BJ (cell line): ENCODE measurements at regions not wholly inside any gene's neighbourhood (a gene's known extent, or its start where the extent isn't known, plus 50 kb on each side); places are given as distances from the start of the nearest gene placed in this dataset.

Experiments
- CTCF ChIA-PET: fragments of 350-600 bp; formaldehyde crosslinking; extraction: SDS; loops from one replicate; lab custom pipeline; 2021; ENCODE audit warnings: antibody characterized with exemption, inconsistent platforms; lab: Yijun Ruan, JAX
- POLR2A ChIA-PET: fragments of 300-600 bp; sonication (Branson Sonifier 250); formaldehyde crosslinking; extraction: SDS; loops from one replicate; lab custom pipeline; 2021; ENCODE audit warnings: antibody characterized with exemption; lab: Charles Lee
- DNase-seq: peaks from one replicate; pipeline ENCODE4 v3.0.0-alpha.2; 2011; ENCODE audit warnings: low read depth
- H3K27me3 ChIP-seq: 2 replicates; pipeline ENCODE4 v1.6.0; 2011; ENCODE audit warnings: low read length; ENCODE audit not compliant: control insufficient read depth, insufficient read depth
- H3K36me3 ChIP-seq: 2 replicates; pipeline ENCODE4 v1.5.1; 2011; ENCODE audit warnings: low read length; ENCODE audit not compliant: control insufficient read depth, insufficient read depth
- H3K4me3 ChIP-seq: 2 replicates; pipeline ENCODE4 v1.5.1; 2011; ENCODE audit warnings: low read depth, mild to moderate bottlenecking, control low read depth, low read length
- CTCF ChIP-seq: IDR thresholded peaks from 2 replicates; pipeline ENCODE4 v1.5.1; 2011; ENCODE audit warnings: low read depth, mild to moderate bottlenecking, control low read depth, inconsistent platforms, low read length, moderate library complexity; ENCODE audit not compliant: insufficient read depth

- H3K27me3 ChIP-seq: no peaks in the 10 kb centered on the region
- no peak overlapping the region for H3K4me3 ChIP-seq
- no peak for TF ChIP-seq CTCF
- ChIA-PET POLR2A (no interaction called here), CTCF (no interaction called here)
- no peaks in the 10 kb centered on the region for H3K36me3 ChIP-seq
- no peak for DNase-seq
Observed at GRCh38 chr5:162301356-162301755, 233.8 kb downstream of the GABRG2 start.

DNA sequence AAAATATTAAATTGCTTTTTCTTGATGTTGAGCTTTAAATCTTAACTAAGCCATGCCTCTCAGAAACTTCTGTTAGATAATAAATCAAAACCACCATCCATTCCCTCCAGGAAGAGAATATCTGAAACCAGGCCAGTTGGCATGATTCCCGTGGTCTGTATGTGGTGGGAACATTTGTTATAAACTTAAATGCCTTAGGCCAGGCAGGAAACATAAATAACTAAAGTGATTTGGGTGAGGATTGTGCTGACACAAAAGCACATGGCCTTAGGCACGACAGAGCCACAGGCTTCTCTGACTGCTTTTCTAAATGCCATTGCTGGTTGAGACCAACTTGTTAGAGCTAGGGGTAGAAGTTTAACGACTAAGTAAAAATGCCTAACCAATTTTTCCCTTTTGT, 255.9 kb downstream of the GABRG2 start:
- no peaks in the 10 kb centered on the region for H3K27me3 ChIP-seq
- ChIA-PET POLR2A (no interaction called here), CTCF (no interaction called here)
- H3K4me3 ChIP-seq: no peak overlapping the region
- no peak for TF ChIP-seq CTCF
- DNase-seq: no peak
- no peaks in the 10 kb centered on the region for H3K36me3 ChIP-seq

- H3K27me3 ChIP-seq: no peaks in the 10 kb centered on the region
- H3K36me3 ChIP-seq: no peaks in the 10 kb centered on the region
- POLR2A ChIA-PET: no interaction called here
- no peak for DNase-seq
- CTCF ChIA-PET: no interaction called here
- no peak for TF ChIP-seq CTCF
- H3K4me3 ChIP-seq: no peak overlapping the region
Observed at GRCh38 chr5:162324328-162324727, 256.8 kb downstream of the GABRG2 start.

GRCh38 chr5:162325143-162325727, 257.7 kb downstream of the GABRG2 start:
- CTCF ChIA-PET: no interaction called here
- POLR2A ChIA-PET: no interaction called here
- no peak for TF ChIP-seq CTCF

GRCh38 chr5:162334944-162335343, 267.4 kb downstream of the GABRG2 start:
- Histone ChIP-seq H3K27me3 (no peaks in the 10 kb centered on the region), H3K36me3 (no peaks in the 10 kb centered on the region), H3K4me3 (no peak overlapping the region)
- CTCF ChIA-PET: no interaction called here
- DNase-seq: no peak
- POLR2A ChIA-PET: no interaction called here
- TF ChIP-seq CTCF: no peak

More at GRCh38 chr5:162325143-162325727, 257.7 kb downstream of the GABRG2 start:
- Histone ChIP-seq H3K27me3 (no peaks in the 10 kb centered on the region), H3K36me3 (no peaks in the 10 kb centered on the region), H3K4me3 (no peak overlapping the region)
- DNase-seq: no peak
